Astrocyte of the cerebellum (primary cell): ENCODE measurements at regions not wholly inside any gene's neighbourhood (a gene's known extent, or its start where the extent isn't known, plus 50 kb on each side); places are given as distances from the start of the nearest gene placed in this dataset.

Experiments
- DNase-seq: peaks from one replicate; pipeline ENCODE4 v3.0.0-alpha.2; 2011; ENCODE audit warnings: low read depth
- H3K4me3 ChIP-seq: 2 replicates; pipeline ENCODE4 v1.5.1; 2011; ENCODE audit warnings: mild to moderate bottlenecking, low read depth, low read length, moderate library complexity
- CTCF ChIP-seq: IDR thresholded peaks from 2 replicates; pipeline ENCODE4 v1.5.1; 2012; ENCODE audit warnings: low read length, low read depth, moderate library complexity, mild to moderate bottlenecking; ENCODE audit errors: missing control alignments
- in situ Hi-C: cut with HindIII; loops from 2 replicates; pipeline ENCODE4 v1.10.0; 2017; ENCODE audit warnings: low sequenced_read_pairs

- no peak for DNase-seq
- in situ Hi-C loops = no loop called here
- TF ChIP-seq CTCF = no peak
- H3K4me3 ChIP-seq = no peak overlapping the region
These were observed 296.1 kb downstream of the CTH start for GRCh38 chr1:70707214-70707613.

- no peak overlapping the region for H3K4me3 ChIP-seq
- no peak for DNase-seq
- no peak for TF ChIP-seq CTCF
- in situ Hi-C loops = no loop called here
These were observed 303.1 kb downstream of the CTH start for GRCh38 chr1:70714149-70714548.

- in situ Hi-C loops = no loop called here
- DNase-seq = no peak
- no peak for TF ChIP-seq CTCF
- no peak overlapping the region for H3K4me3 ChIP-seq
These were observed 306.1 kb downstream of the CTH start for GRCh38 chr1:70717211-70717610.

GRCh38 chr1:70717656-70718055, 306.6 kb downstream of the CTH start:
- no peak for TF ChIP-seq CTCF
- in situ Hi-C loops = no loop called here
- DNase-seq = no peak
- H3K4me3 ChIP-seq = no peak overlapping the region

- in situ Hi-C loops = no loop called here
- no peak overlapping the region for H3K4me3 ChIP-seq
- DNase-seq = no peak
- TF ChIP-seq CTCF = no peak
These were observed 307.1 kb downstream of the CTH start for GRCh38 chr1:70718086-70718630.

- TF ChIP-seq CTCF = no peak
- in situ Hi-C loops = no loop called here
- no peak for DNase-seq
- no peak overlapping the region for H3K4me3 ChIP-seq
These were observed 308.1 kb downstream of the CTH start for GRCh38 chr1:70719154-70719553.

- in situ Hi-C loops = no loop called here
- TF ChIP-seq CTCF = no peak
These were observed 309.0 kb downstream of the CTH start for GRCh38 chr1:70720109-70720508.

More at GRCh38 chr1:70720109-70720508, 309.0 kb downstream of the CTH start:
- H3K4me3 ChIP-seq = no peak overlapping the region
- DNase-seq = no peak
